DMS53 (cell line): ENCODE measurements at regions not wholly inside any gene's neighbourhood (a gene's known extent, or its start where the extent isn't known, plus 50 kb on each side); places are given as distances from the start of the nearest gene placed in this dataset.
"Not testable (repeated sequence)": the region's sequence is repeated elsewhere in the genome, so short reads cannot be mapped to it uniquely, and the experiment has no call there.

Source experiments
- DNase-seq: peaks from one replicate; lab custom pipeline; 2025; lab: John Stamatoyannopoulos, UW

DNA sequence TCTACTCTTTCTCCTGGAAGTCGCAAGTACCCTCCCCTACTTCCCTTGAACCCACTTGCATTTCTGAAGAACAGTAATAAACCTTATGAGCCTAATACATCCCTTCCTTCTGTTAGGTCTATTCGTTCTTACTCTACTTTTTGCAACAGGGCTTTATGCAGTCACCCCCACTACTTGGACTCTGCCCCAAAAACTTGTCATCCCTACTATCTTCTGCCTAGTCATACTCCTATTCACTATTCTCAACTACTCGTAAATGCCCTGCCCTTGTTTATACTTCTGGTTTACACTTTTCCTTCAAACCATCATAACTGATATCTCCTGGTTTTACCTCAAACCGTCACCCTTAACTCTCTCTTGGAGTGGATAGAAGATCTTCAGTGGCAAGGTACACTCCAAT, 55.2 kb upstream of the SLIT2 start:
- DNase-seq = no peak

DNA sequence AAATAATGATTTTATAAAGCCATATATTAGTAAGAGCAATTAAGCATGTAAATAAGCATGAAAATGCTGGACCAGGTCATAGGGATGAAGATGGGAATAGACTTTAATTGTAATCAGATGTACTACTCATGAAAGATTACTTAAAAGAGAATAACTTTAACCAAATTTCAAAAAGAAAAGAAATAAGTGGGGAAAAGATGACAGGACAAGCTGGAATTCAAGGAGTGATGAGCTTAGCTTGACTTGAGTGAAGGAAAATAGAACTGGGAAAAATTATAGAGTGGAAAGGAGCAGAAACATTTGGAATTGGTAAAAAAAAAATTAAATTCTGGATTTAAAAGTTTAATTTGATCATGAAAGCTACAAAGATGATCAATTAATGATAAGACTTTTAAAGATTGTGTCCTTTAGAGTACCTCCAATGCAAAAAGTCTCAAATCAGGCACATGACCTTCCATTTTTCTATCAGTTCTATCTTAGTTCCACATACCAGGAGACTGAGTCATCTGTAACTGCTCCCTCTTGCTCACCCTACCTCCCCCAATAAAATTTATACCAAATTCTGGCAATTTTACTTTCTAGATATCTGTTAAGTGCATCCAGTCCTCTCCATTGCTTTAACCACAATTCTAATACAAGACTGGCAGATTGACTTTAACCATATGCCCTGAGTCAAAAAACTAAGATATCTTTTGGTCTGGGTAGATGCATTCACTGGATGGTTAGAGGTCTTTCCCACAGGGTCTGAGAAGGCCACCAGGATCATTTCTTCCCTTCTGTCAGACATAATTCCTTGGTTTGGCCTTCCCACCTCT, 56.4 kb upstream of the SLIT2 start:
- DNase-seq = no peak

DNA sequence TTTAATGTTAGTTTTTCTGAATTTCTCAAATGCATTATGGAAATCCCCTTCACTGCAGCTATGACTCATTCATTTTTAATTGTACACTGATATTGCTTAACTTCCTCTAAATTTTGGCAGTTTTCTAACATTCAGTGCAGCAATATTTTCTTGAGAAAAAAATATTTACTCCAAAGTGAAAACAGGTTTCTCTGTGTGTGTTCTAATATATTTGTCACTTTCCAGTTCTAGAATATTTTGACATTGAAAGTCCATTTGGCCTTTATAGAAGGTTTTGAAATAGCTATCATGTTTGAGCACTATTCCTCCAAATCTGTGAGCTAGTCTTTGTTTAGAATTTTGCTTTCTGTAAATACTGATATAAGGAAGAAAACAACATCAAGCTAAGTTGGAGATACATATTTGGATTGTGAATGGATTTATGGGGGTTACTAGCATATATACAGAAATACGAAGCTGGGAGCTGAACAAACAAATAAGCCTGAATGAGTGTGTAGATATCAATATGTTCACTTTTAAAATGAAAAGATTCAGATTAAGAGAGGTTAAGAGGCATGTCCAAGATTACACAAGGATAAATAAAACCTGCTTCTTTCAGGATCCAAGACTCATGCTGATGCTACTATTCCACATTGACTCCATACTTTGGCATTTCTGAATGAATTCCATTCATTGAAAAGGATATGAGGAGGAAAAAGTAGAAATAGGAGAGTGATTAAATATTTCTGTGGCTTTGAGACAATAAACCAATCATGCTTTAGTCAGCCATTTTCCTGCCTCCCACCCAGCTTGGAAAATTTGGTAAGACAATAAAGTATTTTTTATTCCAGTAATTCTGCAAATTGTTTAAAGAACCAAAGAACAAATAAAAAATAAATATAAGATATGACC, 57.3 kb upstream of the SLIT2 start:
- DNase-seq = peak; percentile 18

DNA sequence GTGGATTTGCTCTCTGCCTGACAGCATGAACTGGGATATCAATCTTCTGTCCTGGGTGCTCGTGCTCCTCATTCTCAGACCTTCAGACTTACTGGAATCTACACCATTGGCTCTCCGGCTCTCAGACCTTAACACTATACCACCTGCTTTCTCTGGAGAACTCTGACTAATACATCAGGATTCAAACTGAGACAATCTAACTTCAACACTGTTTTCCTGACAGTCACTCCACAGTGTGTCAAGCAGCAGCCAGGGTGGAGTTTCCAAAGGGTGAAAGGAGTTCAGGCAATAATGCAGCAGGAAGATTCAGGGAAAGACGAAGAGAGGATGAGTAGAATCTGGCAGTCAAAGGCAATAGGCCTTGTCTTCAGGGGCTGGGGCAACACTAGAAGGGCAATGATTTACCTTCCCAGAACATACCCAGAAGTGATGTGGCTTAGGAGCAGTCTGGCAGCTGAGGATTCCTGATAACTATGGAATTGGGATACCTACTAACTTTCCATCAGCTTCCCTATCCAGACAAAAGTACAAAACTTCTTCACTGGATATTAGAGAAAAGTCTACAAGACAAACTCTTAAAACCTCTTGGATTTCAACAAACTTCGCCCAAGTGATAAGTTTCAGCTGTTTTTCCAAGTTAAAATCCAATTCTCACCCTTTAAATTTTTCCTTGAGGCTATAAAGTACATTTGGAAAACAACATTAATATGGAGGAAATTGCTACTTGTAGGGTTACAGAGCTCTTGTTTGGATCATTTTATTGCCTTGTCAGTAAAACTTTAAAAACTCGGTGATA, 58.4 kb upstream of the SLIT2 start:
- no peak for DNase-seq

DNA sequence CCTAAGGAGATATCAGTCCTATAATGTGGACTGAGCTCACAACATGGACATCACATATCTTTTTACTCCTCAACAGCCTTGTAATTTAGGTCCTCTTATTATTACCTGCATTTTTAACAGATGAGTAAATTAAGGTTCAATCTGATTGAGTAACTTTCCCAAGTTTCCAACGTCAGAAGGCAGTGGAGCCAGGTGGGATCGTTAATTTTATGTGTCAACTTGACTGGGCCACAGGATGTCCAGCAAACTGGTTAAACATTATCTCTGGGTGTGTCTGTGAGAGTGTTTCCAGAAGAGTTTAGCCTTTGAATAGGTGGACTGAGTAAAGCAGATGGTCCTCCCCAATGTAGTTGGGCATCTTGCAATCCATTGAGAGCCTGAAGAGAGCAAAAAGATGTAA, 59.0 kb upstream of the SLIT2 start:
- peak; percentile 44 for DNase-seq

DNA sequence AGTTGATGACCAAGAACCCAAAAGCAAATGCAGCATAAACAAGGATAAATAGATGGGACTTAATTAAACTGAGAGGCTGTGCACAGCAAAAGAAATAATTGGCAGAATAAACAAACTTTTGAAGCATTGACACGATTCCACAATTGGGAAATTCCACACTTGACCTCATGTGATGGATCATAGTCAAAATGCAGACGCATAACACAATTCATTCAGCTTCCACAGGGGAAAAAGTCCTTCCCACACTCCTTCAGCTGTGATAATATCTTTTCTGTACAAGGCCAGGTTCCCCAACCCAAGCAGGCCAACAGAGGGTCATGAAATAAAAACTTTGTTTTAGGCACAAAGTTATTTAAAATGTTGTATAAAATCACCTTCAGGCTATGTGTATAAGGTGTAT, 66.6 kb upstream of the SLIT2 start:
- no peak for DNase-seq

DNA sequence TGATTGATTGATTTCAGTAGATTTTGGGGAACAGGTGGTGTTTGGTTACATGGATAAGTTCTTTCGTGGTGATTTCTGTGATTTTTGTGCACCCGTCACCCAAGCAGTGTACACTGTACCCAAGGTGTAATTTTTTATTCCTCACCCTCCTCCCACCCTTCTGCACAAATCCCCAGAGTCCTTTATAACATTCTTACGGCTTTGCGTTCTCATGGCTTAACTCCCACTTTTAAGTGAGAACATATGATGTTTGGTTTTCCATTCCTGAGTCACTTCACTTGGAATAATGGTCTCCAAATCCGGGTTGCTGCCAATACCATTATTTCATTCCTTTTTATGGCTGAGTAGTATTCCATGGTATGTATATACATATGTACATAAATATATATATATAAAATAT, 68.6 kb upstream of the SLIT2 start:
- not testable (repeated sequence) for DNase-seq

DNA sequence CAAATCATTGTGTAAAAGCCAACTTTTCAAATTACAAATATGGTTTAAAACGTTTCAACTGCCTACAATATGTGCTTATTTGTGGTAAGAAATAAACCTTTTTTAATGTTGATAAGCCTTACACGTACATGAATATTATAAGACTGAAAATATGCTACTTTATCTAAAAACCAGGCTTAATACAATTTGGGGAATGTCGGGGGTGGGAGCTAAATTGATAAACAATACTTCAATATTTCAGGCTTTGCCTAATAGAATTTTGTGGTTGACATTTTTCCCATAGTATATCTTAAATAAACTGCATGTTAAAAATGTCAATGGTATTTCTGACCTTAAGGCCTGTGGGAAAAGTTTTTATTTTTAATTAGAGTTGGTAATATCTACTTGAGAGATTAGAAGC, 69.8 kb upstream of the SLIT2 start:
- DNase-seq = no peak

DNA sequence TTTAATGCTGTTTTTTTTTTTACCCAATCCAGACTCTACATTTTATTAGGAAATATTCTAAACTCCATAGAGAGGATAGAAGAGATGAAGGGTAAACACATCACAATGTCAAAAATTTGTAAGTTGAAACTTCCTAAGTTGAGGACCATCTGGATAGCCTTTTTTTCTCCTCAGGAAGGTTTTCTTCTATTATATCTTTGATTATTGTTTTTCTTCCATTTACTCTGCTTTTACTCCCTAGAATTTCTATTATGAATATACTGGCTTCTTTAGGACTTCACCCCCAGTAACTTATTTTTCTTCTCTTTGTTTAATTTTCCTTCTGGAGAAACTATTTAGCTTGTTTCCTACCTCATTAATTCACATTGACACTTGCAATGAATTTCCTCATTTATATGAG, 71.2 kb upstream of the SLIT2 start:
- no peak for DNase-seq

DNA sequence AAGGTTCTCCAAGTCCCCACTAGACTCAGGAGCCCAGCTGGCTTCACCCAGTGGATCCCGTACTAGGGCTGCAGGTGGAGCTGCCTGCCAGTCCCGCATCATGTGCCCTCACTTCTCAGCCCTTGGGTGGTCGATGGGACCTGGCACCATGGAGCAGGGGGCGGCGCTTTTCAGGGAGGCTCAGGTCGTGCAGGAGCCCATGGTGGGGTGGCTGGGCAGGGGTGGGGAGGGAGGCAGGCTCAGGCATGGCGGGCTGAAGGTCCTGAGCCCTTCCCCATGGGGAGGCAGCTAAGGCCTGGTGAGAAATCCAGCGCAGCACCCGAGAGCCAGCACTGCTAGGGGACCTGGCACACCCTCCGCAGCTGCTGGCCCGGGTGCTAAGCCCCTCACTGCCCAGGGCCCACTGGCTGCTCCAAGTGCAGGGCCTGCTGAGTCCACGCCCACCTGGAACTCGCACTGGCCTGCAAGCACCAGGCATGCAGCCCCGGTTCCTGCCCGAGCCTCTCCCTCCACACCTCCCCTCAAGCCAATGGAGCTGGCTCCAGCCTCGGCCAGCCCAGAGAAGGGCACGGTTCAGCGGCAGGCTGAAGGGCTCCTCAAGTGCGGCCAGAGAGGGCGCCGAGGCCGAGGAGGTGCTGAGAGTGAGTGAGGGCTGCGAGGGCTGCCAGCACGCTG, 72.7 kb upstream of the SLIT2 start:
- DNase-seq = no peak

DNA sequence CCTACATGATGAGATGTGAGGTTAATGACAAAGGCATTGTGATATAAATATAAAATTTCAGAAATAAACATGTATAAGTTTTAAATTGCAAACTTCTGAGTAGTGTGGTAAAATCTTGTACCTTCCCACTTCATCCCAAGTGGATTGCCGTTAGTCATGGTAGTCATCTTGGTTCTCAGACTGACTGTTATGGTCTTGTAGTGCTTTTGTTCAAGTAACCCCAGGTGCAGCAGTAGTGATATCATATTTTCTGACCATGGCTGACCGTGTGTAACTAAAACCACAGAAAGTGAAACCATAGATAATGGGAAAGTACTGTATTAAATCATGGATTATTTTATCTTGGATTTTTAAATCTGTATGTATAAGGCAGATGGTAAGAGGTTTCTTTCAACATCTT, 74.8 kb upstream of the SLIT2 start:
- no peak for DNase-seq

DNA sequence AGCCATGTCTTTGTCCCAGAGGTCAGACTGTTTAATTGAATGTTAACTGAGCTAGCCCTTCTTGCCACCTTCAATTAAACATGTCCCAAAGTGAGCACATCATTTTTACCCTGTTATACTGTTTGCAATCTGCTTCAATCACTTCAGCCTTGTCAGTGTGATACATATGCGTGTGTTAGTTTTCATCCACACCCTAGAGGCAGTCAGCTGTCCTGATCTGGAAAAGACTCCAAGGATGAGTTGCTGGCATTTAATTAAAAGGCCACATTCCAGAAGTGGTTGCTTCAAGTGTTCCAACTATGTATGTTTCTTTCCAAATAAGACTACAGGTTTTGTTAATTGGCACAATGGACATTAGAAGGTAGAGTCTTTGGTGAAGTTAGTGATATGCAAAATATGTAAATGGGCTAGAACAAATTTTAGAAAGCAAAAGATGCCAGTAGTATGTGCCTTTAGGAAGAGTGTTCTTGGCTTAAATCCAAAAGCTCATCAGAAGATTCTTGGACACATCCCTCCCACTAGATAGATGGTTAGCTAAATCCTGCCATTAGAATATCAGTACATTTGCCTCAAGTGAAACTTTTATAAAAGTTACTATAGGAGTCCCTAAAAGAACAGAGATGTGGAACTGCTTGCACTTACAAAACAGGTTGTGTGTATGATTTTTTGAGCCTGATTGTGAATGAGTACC, 79.5 kb upstream of the SLIT2 start:
- DNase-seq = no peak

DNA sequence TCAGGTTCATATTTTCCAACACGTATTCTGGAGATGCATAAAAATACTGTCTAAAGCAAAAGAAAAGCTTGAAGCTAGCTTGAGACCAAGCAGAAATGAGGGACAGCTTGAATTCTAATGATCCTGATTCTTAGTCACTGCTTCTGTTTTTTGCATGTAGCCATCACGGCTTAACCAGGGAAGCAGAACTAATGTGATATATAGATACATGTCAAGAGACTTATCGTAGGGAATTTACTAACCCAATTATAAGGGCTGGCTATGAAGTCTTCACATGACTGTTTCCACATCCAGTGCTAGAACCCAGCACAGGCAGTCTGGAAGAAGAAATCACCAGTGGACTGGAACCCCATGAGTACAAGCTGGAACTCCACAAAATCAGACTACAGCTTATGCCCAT, 85.2 kb upstream of the SLIT2 start:
- DNase-seq = no peak

DNA sequence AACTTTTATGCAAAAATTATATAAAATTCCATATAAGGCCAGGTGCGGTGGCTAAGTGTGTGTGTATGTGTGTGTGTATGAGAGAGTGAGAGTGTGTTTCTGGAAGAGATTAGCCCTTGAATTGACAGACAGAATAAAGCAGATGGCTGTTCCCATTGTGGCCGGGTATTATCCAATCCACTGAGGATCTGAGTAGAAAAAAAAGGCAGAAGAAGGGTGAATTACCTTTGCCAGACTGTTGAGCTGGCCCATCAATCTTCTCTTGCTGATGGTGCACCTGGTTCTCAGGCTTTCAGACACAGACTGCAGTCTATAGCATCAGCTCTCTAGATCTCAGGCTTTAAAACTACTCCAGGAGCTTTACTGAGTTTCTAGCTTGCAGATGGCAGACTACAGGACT, 92.2 kb upstream of the SLIT2 start:
- DNase-seq = no peak

DNA sequence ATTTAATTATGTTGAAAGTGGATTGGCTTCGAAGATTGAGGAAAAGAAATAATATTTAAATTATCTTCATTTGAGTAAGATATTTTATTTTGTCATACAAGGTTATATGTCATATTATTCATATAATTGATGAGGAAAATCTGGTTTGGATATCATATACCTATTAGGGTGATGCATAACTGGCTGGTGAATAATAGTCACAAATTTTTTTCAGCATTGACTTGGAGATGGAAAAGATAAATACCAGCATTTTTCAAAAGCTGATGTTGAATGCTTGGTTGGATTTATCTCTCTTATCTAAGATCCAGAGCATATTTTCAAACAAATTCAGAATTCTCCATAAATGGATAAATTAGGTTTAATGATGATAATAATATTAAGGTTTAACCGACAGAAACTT, 93.5 kb upstream of the SLIT2 start:
- no peak for DNase-seq

DNA sequence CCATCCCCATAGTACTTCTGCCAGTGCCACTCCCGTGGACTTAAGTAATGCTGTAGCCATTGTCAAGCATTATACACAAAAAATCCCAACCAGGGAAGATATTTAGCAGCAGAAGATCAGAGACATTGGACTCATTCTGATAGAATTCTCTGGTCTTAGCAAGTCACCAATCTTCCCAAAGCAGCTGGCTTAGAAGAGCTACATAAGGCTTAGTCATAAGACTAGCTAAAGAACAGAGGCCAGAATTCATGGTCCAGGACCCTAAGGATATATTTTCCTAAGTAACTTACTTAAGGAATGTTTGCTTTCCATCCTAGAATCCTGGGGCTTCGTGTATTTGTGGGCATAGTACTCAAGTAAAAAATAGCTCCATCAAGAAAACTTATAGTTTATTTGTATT, 100.3 kb upstream of the SLIT2 start:
- no peak for DNase-seq

DNA sequence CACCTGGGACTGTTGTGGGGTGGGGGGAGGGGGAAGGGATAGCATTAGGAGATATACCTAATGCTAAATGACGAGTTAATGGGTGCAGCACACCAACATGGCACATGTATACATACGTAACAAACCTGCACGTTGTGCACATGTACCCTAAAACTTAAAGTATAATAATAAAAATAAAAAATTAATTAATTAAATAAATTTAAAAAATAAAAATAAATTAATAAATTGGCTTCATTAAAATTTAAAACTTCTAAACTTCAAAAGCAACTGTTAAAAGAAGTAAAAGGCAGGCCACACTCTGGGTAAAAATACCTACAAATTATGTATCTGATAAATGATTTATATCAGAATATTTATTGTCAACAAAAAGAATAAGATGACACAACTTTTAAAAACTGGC, 102.6 kb upstream of the SLIT2 start:
- not testable (repeated sequence) for DNase-seq

DNA sequence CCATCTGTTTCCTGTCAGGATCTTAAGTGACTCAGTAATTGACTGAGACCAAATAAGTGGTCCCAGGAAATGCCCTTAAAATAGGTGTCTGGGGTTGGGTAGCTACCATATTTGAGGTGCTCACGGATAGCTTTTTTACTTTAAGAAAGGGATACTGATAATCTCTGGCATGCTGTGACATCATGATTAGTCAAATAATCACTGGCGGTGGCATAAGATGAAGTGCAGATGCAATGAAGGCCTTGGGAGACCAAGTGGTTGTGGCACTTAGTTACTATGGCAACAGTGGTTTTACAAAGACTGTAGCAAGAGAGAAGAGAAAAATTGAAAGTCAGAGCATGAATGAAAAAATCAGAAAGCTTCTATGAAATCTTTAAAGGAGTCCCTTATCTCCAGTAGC, 114.5 kb upstream of the SLIT2 start:
- no peak for DNase-seq

DNA sequence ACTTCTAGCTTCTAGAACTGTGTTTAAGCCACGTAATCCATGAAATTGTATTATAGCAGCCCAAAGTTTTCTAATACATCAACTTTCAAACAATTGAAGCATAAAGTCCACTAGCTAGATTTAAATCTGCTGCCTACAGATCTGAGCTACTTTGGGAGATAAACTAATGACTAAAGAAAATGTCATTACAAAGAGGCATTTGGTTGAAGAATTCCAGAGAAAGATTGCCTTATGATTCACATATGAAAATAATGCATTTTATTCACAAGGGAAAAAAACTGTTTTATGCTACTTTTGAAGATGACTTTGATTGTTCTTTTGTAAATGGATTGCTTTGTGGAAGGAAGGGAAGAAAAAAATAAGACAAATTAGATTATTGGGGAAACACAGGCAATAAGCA, 124.1 kb upstream of the SLIT2 start:
- DNase-seq = no peak

DNA sequence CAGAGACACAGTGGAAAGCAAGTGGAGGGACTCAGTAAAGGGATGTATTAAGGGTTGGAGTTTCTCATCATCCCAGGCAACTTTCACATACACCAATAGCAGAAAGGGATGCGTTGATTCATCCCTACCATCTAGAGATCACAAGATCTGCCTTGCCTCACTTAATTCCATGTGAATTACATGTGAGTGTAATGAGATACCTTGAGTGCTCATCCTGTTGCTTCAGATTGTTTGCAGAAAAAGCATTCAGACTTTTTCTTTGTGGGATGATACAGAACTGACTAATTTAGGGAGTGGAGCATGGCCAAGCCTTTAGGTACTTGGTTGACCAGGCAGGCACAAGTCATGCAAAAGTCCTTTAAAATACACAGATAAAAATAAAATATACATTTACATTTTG, 124.8 kb upstream of the SLIT2 start:
- no peak for DNase-seq

DNA sequence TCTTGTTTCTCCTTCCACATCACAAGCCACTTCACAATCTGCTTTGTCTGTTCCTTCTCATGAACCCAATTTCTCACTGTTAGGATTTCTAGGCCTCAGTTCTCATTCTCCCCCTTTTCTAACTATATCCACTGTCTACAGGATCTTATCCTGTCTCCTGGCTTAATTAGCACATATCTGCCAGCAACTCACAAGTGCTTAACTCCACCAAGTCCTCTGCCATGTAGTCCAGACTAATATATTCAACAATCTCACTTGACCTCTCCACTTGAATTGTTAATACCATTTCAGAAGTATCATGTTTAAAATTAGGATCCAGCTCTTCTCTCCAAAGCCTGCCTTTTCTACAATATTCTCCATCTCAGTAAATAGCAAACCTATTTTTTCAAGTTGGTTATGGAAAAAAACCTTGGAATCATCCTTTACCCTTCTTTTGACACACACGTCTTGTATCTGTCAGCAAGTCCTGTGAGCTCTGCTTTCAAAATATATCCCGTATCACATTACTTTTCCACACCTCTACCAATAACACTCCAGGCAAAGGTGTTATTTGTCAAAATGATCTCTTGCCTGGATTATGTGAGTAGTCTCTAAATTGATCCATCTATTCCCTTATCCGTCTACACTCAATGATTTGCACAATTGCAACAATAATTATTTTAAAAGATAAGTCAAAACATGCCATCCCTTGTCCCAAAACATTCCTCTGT, 127.2 kb upstream of the SLIT2 start:
- DNase-seq = no peak
